GM12873 (cell line): ENCODE measurements at regions not wholly inside any gene's neighbourhood (a gene's known extent, or its start where the extent isn't known, plus 50 kb on each side); places are given as distances from the start of the nearest gene placed in this dataset.

Experiments used
- TF ChIP-seq, protein P1 (sequence below): IDR thresholded peaks from 2 replicates; pipeline ENCODE4 v1.5.1; 2012; ENCODE audit warnings: low read depth, mild to moderate bottlenecking, moderate library complexity, low read length, control low read depth; ENCODE audit not compliant: insufficient read depth; ENCODE audit errors: missing control alignments

GRCh38 chr13:64746845-64747244, 2483.3 kb downstream of the PCDH9 start:
- TF ChIP-seq, protein P1, sequence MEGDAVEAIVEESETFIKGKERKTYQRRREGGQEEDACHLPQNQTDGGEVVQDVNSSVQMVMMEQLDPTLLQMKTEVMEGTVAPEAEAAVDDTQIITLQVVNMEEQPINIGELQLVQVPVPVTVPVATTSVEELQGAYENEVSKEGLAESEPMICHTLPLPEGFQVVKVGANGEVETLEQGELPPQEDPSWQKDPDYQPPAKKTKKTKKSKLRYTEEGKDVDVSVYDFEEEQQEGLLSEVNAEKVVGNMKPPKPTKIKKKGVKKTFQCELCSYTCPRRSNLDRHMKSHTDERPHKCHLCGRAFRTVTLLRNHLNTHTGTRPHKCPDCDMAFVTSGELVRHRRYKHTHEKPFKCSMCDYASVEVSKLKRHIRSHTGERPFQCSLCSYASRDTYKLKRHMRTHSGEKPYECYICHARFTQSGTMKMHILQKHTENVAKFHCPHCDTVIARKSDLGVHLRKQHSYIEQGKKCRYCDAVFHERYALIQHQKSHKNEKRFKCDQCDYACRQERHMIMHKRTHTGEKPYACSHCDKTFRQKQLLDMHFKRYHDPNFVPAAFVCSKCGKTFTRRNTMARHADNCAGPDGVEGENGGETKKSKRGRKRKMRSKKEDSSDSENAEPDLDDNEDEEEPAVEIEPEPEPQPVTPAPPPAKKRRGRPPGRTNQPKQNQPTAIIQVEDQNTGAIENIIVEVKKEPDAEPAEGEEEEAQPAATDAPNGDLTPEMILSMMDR, result no peak

DNA sequence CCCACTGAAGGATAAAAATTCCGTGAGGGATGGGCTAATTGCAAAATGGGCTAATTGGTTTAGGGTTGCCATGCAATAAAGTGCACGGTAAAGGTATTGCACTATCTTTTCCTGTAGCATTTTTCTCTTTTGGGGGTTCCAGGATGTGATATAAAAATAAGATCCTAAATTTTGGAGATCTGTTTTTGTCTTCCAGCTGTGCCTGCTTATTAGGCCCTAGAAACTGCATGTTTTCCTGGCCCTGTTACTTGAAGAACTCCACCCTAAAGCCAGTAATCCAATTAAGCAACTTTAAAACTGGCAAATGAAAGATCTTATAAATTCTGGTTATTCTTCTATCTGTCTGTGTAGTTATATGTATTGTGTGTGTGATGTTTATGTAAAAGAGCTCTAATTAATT, 2489.6 kb downstream of the PCDH9 start:
- TF ChIP-seq, protein P1, result no peak

GRCh38 chr13:64725492-64725891, 2504.6 kb downstream of the PCDH9 start:
- TF ChIP-seq, protein P1, result no peak

GRCh38 chr13:64723724-64724123, 2506.4 kb downstream of the PCDH9 start:
- TF ChIP-seq, protein P1, result no peak

DNA sequence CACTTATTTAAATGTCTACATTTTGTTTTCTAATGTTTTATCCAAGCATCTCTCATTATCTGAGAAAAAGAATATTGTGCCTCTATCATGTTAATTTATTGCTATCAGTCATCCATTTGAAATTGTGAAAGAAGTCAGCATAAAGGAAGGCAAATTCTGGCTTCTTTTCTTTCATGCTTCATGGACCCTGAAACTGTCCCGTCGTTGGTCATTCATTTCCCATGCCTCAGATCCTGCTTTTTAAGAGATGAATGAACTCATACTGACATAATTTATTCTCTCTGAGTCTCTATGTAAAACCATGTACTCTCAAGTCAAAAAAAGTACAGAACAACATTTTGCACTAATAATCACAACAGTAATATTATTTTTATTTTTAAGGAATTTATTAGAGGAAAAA, 2512.0 kb downstream of the PCDH9 start:
- TF ChIP-seq, protein P1, result no peak

- TF ChIP-seq, protein P1, result no peak
These were observed 2513.2 kb downstream of the PCDH9 start for GRCh38 chr13:64716936-64717335.

DNA sequence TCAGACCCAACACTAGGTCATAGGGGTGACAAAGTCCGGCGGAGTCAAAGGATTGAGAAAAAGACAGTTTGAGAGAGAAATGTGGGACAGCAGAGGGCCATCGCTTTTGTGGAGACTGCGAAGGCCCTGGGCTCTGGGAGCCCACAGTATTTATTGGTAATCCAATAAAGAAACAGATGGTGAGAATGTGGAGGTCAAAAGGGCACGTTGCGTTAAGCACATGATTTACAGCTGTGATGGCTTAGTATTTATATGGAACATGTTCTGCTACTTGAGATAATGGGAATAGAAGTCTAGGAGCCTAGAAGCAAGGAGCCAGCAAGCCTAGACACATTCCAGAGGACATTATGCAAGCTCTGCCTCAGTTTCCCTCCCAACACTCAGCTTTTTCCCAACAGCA, 2521.1 kb downstream of the PCDH9 start:
- TF ChIP-seq, protein P1, result no peak
